GM18507 (cell line): ENCODE measurements at regions not wholly inside any gene's neighbourhood (a gene's known extent, or its start where the extent isn't known, plus 50 kb on each side); places are given as distances from the start of the nearest gene placed in this dataset.

Experiments used
- DNase-seq: peaks from one replicate; pipeline ENCODE4 v3.0.0; 2011; ENCODE audit warnings: low read depth; ENCODE audit not compliant: insufficient read length; ENCODE audit errors: extremely low spot score
- FAIRE-seq: peaks from 2 replicates; lab custom pipeline; 2011; peaks lifted over from hg19 to GRCh38; lab: Jason Lieb, UNC

GRCh38 chrX:4809571-4809970 lies 1096.1 kb upstream of the PRKX start:
- FAIRE-seq = no peak
- DNase-seq = no peak

- DNase-seq (no peak), FAIRE-seq (no peak)
Observed at GRCh38 chrX:4805502-4805901, 1092.1 kb upstream of the PRKX start.

- DNase-seq = no peak
Observed at GRCh38 chrX:4800756-4801155, 1087.3 kb upstream of the PRKX start.

GRCh38 chrX:4787971-4788370 lies 1074.5 kb upstream of the PRKX start:
- FAIRE-seq (no peak), DNase-seq (no peak)

More at GRCh38 chrX:4800756-4801155, 1087.3 kb upstream of the PRKX start:
- FAIRE-seq = no peak

- FAIRE-seq (no peak), DNase-seq (no peak)
Observed at GRCh38 chrX:4764888-4765287, 1051.4 kb upstream of the PRKX start.

- FAIRE-seq = no peak
- DNase-seq = no peak
Observed at GRCh38 chrX:4762196-4762595, 1048.7 kb upstream of the PRKX start.

GRCh38 chrX:4754878-4755604 lies 1041.6 kb upstream of the PRKX start:
- peak; percentile 58 for FAIRE-seq
- no peak for DNase-seq

- FAIRE-seq (no peak), DNase-seq (no peak)
Observed at GRCh38 chrX:4741024-4741423, 1027.6 kb upstream of the PRKX start.

GRCh38 chrX:4735299-4735698 lies 1021.9 kb upstream of the PRKX start:
- DNase-seq (no peak), FAIRE-seq (no peak)

- no peak for FAIRE-seq
- no peak for DNase-seq
Observed at GRCh38 chrX:4710618-4711433, 997.4 kb upstream of the PRKX start.

- DNase-seq = no peak
Observed at GRCh38 chrX:4708970-4709760, 995.7 kb upstream of the PRKX start.

GRCh38 chrX:4706961-4707360 lies 993.5 kb upstream of the PRKX start:
- DNase-seq (no peak), FAIRE-seq (no peak)

More at GRCh38 chrX:4708970-4709760, 995.7 kb upstream of the PRKX start:
- FAIRE-seq = no peak

- no peak for FAIRE-seq
- DNase-seq = no peak
Observed at GRCh38 chrX:4690521-4690920, 977.1 kb upstream of the PRKX start.

GRCh38 chrX:4682636-4683035 lies 969.2 kb upstream of the PRKX start:
- DNase-seq = no peak
- FAIRE-seq = no peak

- FAIRE-seq = no peak
- DNase-seq = no peak
Observed at GRCh38 chrX:4675686-4676300, 962.3 kb upstream of the PRKX start.

GRCh38 chrX:4674028-4674782 lies 960.8 kb upstream of the PRKX start:
- DNase-seq = no peak
- no peak for FAIRE-seq

GRCh38 chrX:4671344-4671743 lies 957.9 kb upstream of the PRKX start:
- no peak for FAIRE-seq
- no peak for DNase-seq

GRCh38 chrX:4670606-4671005 lies 957.2 kb upstream of the PRKX start:
- FAIRE-seq (no peak), DNase-seq (no peak)
